ENCODE measurements at regions not wholly inside any gene's neighbourhood (a gene's known extent, or its start where the extent isn't known, plus 50 kb on each side); places are given as distances from the start of the nearest gene placed in this dataset.
"Not testable (repeated sequence)": the region's sequence is repeated elsewhere in the genome, so short reads cannot be mapped to it uniquely, and the experiment has no call there.

DNA sequence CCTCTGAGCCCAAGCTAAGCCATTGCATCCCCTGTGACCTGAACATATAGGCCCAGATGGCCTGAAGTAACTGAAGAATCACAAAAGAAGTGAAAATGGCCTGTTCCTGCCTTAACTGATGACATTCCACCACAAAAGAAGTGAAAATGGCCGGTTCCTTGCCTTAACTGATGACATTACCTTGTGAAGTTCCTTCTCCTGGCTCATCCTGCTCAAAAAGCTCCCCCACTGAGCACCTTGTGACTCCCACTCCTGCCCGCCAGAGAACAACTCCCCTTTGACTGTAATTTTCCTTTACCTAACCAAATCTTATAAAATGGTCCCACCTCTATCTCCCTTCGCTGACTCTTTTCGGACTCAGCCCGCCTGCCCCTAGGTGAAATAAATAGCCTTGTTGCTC, 399.5 kb upstream of the ZNF804A start:
- not testable (repeated sequence) for TF ChIP-seq POLR2AphosphoS5 (IDR thresholded peaks at IDR 0.05; ENCODE audit: low read depth); EZH2phosphoT487 (IDR thresholded peaks at IDR 0.05; ENCODE audit: unreplicated experiment); EZH2 (IDR thresholded peaks at IDR 0.05; ENCODE audit: low read depth, unreplicated experiment); CREB1 (CRISPR knock-in tag; IDR thresholded peaks at IDR 0.05; ENCODE audit: low read depth)
- TF ChIP-seq, protein P1, sequence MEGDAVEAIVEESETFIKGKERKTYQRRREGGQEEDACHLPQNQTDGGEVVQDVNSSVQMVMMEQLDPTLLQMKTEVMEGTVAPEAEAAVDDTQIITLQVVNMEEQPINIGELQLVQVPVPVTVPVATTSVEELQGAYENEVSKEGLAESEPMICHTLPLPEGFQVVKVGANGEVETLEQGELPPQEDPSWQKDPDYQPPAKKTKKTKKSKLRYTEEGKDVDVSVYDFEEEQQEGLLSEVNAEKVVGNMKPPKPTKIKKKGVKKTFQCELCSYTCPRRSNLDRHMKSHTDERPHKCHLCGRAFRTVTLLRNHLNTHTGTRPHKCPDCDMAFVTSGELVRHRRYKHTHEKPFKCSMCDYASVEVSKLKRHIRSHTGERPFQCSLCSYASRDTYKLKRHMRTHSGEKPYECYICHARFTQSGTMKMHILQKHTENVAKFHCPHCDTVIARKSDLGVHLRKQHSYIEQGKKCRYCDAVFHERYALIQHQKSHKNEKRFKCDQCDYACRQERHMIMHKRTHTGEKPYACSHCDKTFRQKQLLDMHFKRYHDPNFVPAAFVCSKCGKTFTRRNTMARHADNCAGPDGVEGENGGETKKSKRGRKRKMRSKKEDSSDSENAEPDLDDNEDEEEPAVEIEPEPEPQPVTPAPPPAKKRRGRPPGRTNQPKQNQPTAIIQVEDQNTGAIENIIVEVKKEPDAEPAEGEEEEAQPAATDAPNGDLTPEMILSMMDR (conservative IDR thresholded peaks at IDR 0.05; ENCODE audit: low read depth in 2 of 2) = not testable (repeated sequence)
- TF ChIP-seq, protein P2, sequence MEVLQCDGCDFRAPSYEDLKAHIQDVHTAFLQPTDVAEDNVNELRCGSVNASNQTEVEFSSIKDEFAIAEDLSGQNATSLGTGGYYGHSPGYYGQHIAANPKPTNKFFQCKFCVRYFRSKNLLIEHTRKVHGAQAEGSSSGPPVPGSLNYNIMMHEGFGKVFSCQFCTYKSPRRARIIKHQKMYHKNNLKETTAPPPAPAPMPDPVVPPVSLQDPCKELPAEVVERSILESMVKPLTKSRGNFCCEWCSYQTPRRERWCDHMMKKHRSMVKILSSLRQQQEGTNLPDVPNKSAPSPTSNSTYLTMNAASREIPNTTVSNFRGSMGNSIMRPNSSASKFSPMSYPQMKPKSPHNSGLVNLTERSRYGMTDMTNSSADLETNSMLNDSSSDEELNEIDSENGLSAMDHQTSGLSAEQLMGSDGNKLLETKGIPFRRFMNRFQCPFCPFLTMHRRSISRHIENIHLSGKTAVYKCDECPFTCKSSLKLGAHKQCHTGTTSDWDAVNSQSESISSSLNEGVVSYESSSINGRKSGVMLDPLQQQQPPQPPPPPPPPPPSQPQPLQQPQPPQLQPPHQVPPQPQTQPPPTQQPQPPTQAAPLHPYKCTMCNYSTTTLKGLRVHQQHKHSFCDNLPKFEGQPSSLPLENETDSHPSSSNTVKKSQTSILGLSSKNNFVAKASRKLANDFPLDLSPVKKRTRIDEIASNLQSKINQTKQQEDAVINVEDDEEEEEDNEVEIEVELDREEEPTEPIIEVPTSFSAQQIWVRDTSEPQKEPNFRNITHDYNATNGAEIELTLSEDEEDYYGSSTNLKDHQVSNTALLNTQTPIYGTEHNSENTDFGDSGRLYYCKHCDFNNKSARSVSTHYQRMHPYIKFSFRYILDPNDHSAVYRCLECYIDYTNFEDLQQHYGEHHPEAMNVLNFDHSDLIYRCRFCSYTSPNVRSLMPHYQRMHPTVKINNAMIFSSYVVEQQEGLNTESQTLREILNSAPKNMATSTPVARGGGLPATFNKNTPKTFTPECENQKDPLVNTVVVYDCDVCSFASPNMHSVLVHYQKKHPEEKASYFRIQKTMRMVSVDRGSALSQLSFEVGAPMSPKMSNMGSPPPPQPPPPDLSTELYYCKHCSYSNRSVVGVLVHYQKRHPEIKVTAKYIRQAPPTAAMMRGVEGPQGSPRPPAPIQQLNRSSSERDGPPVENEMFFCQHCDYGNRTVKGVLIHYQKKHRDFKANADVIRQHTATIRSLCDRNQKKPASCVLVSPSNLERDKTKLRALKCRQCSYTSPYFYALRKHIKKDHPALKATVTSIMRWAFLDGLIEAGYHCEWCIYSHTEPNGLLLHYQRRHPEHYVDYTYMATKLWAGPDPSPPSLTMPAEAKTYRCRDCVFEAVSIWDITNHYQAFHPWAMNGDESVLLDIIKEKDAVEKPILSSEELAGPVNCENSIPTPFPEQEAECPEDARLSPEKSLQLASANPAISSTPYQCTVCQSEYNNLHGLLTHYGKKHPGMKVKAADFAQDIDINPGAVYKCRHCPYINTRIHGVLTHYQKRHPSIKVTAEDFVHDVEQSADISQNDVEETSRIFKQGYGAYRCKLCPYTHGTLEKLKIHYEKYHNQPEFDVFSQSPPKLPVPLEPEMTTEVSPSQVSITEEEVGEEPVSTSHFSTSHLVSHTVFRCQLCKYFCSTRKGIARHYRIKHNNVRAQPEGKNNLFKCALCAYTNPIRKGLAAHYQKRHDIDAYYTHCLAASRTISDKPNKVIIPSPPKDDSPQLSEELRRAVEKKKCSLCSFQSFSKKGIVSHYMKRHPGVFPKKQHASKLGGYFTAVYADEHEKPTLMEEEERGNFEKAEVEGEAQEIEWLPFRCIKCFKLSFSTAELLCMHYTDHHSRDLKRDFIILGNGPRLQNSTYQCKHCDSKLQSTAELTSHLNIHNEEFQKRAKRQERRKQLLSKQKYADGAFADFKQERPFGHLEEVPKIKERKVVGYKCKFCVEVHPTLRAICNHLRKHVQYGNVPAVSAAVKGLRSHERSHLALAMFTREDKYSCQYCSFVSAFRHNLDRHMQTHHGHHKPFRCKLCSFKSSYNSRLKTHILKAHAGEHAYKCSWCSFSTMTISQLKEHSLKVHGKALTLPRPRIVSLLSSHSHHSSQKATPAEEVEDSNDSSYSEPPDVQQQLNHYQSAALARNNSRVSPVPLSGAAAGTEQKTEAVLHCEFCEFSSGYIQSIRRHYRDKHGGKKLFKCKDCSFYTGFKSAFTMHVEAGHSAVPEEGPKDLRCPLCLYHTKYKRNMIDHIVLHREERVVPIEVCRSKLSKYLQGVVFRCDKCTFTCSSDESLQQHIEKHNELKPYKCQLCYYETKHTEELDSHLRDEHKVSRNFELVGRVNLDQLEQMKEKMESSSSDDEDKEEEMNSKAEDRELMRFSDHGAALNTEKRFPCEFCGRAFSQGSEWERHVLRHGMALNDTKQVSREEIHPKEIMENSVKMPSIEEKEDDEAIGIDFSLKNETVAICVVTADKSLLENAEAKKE (CRISPR knock-in tag; IDR thresholded peaks at IDR 0.05) = not testable (repeated sequence)
- TF ChIP-seq, protein P3, sequence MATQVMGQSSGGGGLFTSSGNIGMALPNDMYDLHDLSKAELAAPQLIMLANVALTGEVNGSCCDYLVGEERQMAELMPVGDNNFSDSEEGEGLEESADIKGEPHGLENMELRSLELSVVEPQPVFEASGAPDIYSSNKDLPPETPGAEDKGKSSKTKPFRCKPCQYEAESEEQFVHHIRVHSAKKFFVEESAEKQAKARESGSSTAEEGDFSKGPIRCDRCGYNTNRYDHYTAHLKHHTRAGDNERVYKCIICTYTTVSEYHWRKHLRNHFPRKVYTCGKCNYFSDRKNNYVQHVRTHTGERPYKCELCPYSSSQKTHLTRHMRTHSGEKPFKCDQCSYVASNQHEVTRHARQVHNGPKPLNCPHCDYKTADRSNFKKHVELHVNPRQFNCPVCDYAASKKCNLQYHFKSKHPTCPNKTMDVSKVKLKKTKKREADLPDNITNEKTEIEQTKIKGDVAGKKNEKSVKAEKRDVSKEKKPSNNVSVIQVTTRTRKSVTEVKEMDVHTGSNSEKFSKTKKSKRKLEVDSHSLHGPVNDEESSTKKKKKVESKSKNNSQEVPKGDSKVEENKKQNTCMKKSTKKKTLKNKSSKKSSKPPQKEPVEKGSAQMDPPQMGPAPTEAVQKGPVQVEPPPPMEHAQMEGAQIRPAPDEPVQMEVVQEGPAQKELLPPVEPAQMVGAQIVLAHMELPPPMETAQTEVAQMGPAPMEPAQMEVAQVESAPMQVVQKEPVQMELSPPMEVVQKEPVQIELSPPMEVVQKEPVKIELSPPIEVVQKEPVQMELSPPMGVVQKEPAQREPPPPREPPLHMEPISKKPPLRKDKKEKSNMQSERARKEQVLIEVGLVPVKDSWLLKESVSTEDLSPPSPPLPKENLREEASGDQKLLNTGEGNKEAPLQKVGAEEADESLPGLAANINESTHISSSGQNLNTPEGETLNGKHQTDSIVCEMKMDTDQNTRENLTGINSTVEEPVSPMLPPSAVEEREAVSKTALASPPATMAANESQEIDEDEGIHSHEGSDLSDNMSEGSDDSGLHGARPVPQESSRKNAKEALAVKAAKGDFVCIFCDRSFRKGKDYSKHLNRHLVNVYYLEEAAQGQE (IDR thresholded peaks at IDR 0.05; ENCODE audit: unreplicated experiment) = not testable (repeated sequence)

All from GM23338 (cell line).